Dedifferentiated amniotic fluid mesenchymal stem cell (primary cell): ENCODE measurements at regions not wholly inside any gene's neighbourhood (a gene's known extent, or its start where the extent isn't known, plus 50 kb on each side); places are given as distances from the start of the nearest gene placed in this dataset.
"Not testable (repeated sequence)": the region's sequence is repeated elsewhere in the genome, so short reads cannot be mapped to it uniquely, and the experiment has no call there.

Experiments
- DNase-seq: peaks from one replicate; pipeline ENCODE4 v3.0.0-alpha.2; 2016; ENCODE audit errors: extremely low spot score

DNA sequence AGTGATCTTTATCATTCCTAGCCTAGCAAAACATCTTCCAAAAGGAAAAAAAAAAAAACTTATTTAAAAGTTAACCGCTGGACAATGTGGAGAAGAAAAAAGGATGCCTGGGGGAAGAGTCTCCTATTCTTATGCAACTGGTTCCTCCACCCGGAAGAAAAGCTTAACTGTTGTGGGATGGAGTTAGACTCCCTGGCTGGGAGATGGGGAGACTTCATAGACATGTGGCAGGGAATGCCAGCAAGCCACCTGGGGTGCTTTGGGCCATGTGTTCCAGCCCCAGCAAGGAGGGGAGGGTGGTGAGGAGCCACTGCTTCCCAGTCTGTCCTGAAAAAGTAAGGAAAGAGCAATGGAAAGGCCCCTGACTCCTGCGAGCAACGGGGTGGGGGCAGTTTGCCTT lies 119.4 kb upstream of the SPIN4 start:
- DNase-seq, result no peak

DNA sequence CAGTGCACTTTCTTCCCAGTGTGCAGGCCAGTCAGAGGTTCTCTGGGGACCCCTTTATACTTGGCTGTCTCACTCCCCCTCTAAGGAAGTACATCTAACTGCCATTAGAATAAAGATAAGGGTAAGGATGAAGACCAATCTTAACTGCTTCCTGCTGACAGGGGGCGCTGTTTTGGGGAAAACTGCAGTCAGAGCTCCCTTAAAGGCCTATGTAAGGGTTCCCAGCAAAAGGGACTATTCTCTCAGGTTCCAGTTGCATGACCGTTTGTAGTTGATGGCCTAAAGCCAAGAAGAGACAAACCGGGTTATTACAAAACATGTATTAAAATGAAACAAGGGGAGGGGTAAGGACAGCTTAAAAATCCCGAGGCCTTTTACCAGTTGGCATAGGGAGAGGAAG lies 115.6 kb upstream of the SPIN4 start:
- DNase-seq, result no peak

DNA sequence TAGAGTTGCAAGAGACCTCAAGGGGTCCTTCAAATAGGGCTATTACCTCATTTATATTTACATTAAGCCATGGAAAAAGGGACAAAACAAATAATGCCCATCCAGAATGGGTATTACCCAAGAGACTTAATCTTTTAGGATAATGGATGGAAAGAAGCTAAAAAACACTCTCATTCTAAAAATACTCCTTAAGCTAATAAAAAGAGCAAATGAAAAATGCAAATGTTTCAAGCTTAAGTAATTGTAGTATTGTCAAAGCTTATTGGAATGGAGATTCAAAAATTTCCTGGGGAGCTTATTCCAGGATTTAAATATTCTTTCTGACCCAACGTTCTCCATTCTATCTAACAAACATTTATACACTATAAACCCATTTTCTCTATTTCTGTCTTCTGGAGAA lies 107.8 kb upstream of the SPIN4 start:
- DNase-seq, result no peak

DNA sequence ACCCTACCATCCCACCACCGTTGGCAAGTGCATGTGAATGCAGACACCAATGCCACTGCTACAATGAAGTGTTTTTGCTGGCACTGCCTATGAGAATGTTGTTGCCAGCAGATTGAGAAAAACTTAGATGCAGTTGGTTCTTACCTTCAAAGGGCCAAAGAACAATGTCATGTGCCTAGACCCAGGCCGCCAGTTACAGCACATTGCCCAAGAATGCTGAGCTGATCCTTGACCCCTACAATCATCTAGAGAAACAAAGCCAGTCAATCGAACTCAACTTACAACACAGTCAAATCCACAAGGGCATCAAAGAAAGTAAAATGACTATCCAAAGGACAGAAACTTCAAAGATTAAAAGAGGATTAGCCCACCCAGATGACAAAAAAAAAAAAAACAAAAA lies 102.4 kb upstream of the SPIN4 start:
- DNase-seq, result no peak

DNA sequence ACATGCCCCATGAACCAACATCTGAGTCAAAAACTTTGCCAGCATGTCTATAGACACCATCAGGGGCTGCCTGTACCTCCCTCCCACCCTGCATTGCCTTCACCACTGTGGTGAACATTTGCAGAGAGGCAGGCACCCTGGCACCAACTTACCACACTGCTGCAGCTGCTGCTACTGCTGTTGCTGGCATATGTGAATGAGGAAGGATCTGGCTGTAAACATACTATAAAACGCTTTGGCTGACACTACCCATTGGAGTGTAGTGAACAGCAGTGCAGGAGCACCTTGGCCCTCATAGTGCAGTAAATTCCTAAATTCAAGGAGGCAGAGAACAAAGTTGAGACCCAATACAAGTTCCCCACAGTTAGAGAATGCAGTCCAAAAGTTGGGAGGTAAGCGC lies 90.6 kb upstream of the SPIN4 start:
- DNase-seq, result no peak

DNA sequence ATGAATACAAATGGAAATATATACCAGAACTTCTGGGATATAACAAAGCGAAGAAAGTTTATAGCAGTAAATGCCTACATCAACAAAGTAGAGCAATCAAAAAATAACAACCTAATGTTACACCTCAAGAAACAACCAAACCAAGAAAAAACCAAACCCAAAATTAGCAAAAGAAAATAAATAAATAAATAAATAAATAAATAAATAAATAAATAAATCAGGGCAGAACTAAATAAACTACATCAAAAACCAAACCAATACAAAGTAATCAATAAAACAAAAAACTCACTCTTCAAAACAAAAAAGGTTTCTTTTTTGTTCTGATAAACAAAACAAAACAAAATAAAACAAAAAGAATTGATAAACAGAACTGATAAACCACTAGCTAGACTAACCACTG lies 88.4 kb upstream of the SPIN4 start:
- DNase-seq, result no peak

DNA sequence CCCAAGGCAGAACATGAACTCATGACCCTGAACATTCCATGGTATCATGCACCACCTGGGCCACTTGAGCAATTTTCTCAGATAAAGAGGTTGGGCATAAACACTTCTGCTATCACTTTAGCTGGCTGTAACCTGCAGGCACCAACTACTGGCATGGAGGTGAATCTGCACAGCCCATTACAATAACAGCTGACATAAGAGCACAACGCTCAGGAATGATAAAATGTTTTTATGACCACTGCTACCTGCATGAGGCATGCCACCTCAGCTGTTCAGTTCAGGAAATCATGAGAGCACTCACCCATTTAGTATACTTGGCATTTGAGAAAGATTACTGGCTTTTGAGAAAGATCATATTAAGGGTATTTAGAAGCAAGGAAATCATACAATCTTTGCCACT lies 85.7 kb upstream of the SPIN4 start:
- no peak for DNase-seq

DNA sequence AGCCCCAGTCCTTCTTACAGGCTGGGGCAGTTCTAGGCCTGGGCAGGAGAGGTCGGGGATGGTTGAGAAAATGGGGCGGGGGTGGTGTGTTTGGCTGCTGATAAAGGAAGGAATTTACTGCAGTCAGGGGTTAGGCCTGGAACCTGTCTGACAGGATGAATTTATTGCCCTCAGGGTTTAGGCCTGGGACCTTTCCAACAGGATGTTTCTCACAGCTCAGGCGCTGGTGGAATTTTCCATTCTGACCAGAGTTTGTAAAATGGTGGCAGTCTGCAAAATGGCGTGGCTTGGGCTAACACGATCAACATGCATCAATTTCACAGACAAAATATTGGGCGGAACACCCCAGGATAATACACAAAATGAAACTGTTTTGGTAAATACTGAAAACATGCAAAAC lies 83.5 kb upstream of the SPIN4 start:
- no peak for DNase-seq

DNA sequence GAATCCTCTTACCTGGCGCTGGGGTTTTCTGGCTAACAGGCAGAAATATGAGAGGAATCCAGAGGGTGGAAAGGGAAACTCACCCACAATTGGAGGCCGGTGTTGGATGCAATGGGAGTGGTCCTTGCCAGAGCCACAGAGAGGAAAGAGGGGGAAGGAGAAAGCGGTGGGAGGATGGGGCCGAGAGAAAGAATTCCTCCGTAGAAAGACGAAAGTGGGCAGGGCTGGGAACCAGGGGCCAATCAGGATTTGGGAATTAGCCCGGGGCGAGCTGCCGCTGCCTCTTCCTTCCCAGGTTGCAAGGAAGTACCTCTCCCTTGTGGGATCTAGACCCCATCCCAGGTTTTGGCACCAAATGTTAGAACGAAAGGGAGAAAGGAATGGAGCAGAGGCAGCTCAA lies 83.1 kb upstream of the SPIN4 start:
- no peak for DNase-seq

DNA sequence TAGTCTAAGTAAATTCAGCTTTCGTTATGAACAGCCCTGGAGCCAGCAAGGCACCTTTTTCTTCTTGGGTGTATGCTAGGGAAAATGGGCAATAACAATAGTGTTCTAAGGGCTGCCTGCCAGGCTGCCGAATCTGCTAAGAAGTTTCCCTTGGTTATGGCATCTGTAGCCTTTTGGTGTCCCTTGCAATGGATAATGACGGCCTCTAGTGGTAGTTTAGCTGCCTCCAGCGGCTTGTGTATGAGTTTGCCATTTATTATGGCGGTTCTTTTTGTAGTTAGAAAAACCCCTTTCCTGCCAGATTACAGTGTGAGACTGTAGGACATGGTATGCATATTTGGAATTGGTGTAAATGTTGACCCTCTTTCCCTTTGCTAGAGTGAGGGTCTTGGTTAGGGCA lies 78.9 kb upstream of the SPIN4 start:
- DNase-seq, result no peak

DNA sequence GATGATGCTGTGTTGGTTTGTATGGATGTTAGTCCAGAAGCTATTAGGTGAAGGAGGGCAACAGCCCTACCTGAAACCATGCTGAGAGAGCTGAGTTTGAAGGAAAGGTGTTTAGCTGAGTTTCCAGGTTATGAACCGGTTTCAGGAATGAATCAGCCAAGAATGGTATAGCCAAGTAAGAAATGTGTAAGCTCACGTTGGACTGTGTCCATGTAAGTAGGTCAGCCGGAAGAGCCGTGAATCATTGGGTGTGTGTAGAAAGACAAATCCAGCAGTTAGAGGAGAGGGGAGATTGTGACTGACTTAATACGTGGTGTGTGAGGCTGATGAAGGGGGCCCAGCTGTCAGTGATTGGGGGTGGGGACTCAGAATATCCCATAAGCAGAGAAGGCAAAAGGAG lies 77.2 kb upstream of the SPIN4 start:
- no peak for DNase-seq

DNA sequence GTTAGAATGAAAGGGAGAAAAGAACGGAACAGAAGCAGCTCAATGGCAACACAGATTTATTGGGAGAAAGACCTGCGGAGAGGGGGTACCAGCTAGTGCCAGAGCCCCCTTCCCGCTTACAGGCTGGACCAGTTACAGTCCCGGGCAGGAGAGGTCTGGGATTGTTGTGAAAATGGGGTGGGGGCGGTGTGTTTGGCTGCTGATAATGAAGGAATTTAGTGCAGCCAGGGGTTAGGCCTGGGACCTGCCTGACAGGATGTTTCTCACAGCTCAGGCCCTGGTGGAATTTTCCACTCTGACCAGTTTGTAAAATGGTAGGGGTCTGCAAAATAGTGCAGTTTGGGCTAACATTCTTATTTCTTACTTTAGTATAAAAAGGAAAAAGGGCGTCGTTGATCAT lies 75.4 kb upstream of the SPIN4 start:
- no peak for DNase-seq

DNA sequence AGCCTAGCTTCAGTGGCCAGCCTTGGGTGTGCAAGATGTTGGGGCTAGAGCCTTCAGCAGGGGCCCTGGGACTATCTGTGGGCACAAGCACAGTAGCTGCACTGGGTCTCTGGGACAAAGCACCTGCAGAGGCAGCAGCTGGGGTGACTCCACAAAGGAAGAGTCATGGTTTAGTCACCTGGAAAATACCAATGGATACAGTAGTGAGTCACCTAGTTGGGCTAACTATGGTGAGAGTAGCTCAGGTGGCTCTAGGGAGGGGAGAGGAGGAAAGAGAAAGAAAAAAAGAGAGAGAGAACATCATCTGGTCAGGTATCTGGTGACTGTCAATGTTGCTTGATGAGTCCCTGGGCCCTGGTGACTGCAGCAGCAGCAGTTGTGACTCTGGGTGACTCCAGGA lies 72.9 kb upstream of the SPIN4 start:
- no peak for DNase-seq

DNA sequence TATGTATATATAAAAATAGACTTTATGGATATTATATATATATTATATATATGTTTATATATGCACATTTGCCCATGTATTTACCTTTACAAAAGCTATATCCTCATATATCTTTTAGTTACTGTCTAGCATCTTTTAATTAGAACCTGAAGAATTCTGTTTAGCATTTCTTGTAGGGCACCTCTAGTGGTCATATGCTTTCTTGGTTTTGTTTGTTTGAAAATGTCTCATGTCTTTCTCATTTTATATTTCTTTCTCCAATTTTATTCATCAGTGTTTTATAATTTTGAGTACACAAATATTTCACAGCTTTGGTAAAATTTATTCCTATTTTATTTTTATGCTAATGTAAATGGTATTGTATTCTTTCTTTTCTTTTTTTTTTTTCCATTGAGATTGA lies 70.3 kb upstream of the SPIN4 start:
- no peak for DNase-seq

DNA sequence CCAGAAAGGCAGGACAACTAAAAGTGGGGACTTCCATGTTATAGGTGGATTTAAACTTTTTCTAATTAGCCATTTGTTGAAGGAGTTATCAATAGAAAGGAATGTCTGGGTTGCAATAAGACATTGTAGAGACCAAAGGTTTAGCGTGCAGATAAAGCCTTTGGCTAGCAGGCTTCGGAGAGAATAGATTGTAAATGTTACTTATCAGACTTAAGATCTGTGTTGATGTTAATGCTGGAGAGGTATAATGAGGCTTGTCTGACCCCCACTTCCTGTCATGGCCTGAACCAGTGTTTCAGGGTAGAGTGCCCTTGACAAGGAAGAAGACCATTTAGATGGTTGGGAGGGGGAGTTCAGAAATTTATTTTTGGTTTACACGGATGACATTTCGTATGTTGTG lies 67.1 kb upstream of the SPIN4 start:
- DNase-seq, result no peak

DNA sequence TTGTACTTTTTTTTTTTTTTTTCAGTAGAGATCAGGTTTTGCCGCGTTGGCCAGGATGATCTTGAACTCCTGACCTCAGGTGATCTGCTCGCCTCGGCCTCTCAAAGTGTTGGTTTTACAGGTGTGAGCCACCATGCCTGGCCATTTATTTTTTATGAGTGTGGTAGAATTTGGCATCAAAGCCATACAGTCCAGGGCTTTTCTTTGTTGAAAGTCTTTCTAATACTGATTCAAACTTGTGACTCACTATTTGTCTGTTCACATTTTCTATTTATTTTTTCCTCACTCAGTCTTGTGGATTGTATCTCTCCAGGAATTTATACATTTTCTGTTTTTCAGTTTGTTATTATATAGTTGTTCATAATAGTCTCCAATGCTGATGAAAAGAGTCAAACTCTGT lies 66.5 kb upstream of the SPIN4 start:
- DNase-seq, result no peak

DNA sequence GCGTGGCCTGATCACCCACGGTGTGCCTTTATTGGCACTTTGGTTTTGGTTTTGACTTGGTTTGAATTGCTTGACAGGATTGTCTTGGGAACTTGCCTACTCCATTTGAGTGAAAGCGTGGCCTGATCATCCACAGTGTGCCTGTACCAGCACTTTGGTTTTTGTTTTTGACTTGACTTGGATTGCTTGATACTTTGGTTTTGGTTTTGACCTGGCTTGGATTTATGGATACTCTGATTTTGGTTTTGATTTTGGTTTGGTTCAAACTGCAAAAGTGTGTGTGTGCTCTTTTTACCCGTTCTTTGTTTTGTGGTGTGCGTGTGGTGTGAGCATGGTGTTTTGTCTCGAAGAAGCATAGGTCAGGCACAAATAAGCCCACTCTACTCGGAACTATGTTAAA lies 58.8 kb upstream of the SPIN4 start:
- not testable (repeated sequence) for DNase-seq

DNA sequence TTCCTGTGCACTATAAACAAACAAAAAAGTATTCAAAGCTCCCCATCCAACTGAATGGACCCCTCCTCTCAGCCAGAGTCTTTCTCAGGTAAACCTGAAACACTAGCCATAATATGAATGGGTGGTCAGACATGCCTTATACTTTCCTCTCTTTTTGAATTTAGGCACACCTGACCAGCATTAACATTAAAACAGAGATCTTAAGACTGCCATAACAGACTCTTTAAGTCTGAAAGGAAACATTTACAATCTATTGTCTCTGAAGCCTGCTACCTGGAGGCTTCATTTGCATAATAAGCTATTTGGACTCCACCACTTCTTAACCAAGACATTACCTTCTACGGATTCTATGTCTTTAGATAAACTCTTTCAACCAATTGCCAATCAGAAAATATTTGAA lies 56.9 kb upstream of the SPIN4 start:
- no peak for DNase-seq

DNA sequence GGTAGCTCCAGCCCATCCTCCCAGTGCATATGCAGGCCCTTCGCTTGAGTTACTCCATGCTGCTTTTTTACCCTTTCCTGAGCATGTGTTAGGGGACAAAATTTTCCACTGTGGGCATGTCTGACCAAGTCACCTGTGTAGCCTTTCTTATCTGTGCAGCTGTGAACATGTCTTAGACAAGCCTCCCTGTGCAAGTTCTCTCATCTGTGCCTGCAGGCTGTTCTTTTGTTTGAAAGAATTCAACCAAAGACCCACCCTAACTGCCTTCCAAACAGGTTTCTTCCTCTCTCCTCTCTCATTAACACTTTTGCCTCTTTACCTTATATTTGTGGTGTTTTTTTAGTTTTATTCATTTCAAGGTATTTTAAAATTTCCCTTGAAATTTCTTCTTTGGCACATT lies 53.2 kb upstream of the SPIN4 start:
- DNase-seq, result no peak

DNA sequence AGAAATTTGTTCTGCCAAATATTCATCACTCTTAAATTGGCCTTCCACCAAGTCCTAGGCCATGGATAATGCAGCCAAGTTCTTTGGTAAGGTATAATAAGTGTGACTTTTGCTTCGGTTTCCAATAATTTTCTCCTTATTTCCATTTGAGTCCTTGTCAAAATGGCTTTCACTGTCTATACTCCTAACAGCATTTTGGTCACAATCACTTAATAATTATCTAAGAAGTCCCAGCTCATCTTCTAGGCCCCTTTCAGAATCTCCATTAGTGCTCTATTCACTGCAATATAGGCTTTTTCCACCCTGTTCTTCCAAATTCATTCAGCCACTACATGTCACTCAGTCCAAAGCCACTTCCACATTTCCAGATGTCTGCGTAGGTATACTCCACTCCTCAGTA lies 51.0 kb upstream of the SPIN4 start:
- no peak for DNase-seq
